HTR-8/SVneo (cell line): ENCODE measurements at regions not wholly inside any gene's neighbourhood (a gene's known extent, or its start where the extent isn't known, plus 50 kb on each side); places are given as distances from the start of the nearest gene placed in this dataset.
"Not testable (repeated sequence)": the region's sequence is repeated elsewhere in the genome, so short reads cannot be mapped to it uniquely, and the experiment has no call there.

ENCODE experiments used
- DNase-seq: peaks from one replicate; pipeline ENCODE4 v3.0.0; 2011; ENCODE audit warnings: low spot score, mixed read lengths; ENCODE audit not compliant: insufficient read length
- FAIRE-seq: peaks from 2 replicates; lab custom pipeline; 2011; peaks lifted over from hg19 to GRCh38; lab: Jason Lieb, UNC

- no peak for DNase-seq
- FAIRE-seq = no peak
These were observed 270.7 kb upstream of the CELF4 start for GRCh38 chr18:37836071-37836970.

- not testable (repeated sequence) for DNase-seq, FAIRE-seq
These were observed 266.6 kb upstream of the CELF4 start for GRCh38 chr18:37832010-37832695.

GRCh38 chr18:37812961-37813360 is 247.4 kb upstream of the CELF4 start:
- FAIRE-seq = no peak

GRCh38 chr18:37805773-37806404 is 240.3 kb upstream of the CELF4 start:
- no peak for FAIRE-seq
- no peak for DNase-seq

More at GRCh38 chr18:37812961-37813360, 247.4 kb upstream of the CELF4 start:
- no peak for DNase-seq

GRCh38 chr18:37796823-37797349 is 231.3 kb upstream of the CELF4 start:
- FAIRE-seq = no peak
- no peak for DNase-seq

- FAIRE-seq = no peak
- DNase-seq = no peak
These were observed 221.9 kb upstream of the CELF4 start for GRCh38 chr18:37787452-37787851.

GRCh38 chr18:37783771-37784170 is 218.2 kb upstream of the CELF4 start:
- FAIRE-seq (no peak), DNase-seq (no peak)

GRCh38 chr18:37779220-37779619 is 213.6 kb upstream of the CELF4 start:
- DNase-seq (no peak), FAIRE-seq (no peak)

GRCh38 chr18:37778417-37779165 is 213.0 kb upstream of the CELF4 start:
- FAIRE-seq = no peak
- DNase-seq = peak; percentile 8

GRCh38 chr18:37769826-37770225 is 204.2 kb upstream of the CELF4 start:
- DNase-seq = no peak
- no peak for FAIRE-seq

GRCh38 chr18:37764541-37765288 is 199.1 kb upstream of the CELF4 start:
- DNase-seq (no peak), FAIRE-seq (no peak)

GRCh38 chr18:37762076-37762621 is 196.6 kb upstream of the CELF4 start:
- FAIRE-seq = no peak
- no peak for DNase-seq

- DNase-seq = no peak
- no peak for FAIRE-seq
These were observed 188.5 kb upstream of the CELF4 start for GRCh38 chr18:37754141-37754540.

GRCh38 chr18:37742436-37742835 is 176.8 kb upstream of the CELF4 start:
- DNase-seq (no peak), FAIRE-seq (no peak)

- FAIRE-seq (no peak), DNase-seq (no peak)
These were observed 175.5 kb upstream of the CELF4 start for GRCh38 chr18:37741032-37741623.

- no peak for DNase-seq
- FAIRE-seq = no peak
These were observed 168.8 kb upstream of the CELF4 start for GRCh38 chr18:37734406-37734805.

- FAIRE-seq (no peak), DNase-seq (no peak)
These were observed 164.1 kb upstream of the CELF4 start for GRCh38 chr18:37729716-37730115.

- DNase-seq (no peak), FAIRE-seq (no peak)
These were observed 158.6 kb upstream of the CELF4 start for GRCh38 chr18:37724206-37724605.
